NCI-H187 treated with DMSO at 0.1 percent for 48 hours (cell line): ENCODE measurements at regions not wholly inside any gene's neighbourhood (a gene's known extent, or its start where the extent isn't known, plus 50 kb on each side); places are given as distances from the start of the nearest gene placed in this dataset.

Experiments
- DNase-seq: peaks from one replicate; lab custom pipeline; 2025; lab: John Stamatoyannopoulos, UW

GRCh38 chr2:128473175-128474035 is 154.7 kb upstream of the HS6ST1 start:
- DNase-seq, result no peak

DNA sequence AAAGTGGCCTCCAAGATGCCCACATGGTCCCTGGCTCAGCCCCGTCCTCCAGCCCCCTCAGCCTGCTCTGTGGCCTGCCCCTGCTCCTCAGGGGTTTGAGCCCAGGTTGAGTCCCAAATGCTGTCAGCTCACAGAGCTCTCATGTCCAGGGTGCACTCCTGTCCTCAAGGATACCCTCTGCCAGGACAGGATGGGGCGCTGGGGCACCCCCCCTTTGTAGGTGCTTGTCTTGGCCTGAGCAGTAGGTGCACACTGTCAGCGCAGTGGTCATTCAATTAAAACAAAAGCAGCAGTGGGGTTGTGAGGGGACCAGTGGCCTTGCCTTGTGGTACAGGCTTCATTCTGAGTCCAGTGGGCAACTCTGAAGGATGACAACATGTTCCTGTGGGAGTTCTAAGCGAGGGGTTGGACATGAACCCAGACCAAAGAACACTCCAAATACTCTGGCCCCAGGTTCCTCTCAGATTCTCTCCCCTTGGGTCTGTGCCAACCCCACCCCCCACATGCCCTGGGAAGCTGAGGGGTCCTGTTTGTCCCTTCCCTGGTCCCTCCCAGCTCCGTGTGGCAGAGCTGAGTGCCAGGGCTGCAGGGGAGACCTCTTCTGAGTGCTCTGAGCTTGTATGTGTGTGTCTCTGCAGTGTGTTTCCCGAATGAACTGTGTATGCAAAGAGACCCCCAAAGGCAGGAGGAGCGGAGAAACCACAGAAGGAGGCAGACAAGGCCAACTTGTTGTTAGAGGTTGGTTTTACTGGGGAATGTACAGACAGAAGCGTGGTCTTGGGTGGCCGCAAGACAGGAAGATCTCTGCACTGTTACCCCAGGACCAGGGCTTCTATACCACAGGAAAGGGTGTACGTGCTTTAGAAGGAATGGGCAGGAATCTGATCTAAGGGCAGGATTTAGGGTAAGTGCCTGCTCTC is 155.6 kb upstream of the HS6ST1 start:
- DNase-seq, result no peak

DNA sequence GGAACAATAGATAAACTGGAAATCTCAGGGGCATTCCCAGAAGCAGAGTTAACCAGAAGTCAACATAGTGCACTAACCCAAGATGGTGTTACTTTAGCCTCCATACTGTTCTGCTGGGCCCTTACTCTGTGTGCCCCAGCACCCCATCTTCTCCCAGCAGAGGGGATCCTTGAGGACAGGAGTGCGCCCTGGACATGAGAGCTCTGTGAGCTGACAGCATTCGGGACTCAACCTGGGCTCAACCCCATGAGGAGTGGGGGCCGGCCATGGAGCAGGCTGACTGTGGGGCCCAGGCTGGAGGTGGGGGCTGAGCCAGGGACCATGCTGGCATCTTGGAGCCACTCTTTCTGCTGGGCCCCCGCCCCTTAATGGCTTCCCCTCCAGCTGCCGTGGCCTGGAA is 156.3 kb upstream of the HS6ST1 start:
- no peak for DNase-seq

GRCh38 chr2:128475427-128476211 is 157.0 kb upstream of the HS6ST1 start:
- no peak for DNase-seq

DNA sequence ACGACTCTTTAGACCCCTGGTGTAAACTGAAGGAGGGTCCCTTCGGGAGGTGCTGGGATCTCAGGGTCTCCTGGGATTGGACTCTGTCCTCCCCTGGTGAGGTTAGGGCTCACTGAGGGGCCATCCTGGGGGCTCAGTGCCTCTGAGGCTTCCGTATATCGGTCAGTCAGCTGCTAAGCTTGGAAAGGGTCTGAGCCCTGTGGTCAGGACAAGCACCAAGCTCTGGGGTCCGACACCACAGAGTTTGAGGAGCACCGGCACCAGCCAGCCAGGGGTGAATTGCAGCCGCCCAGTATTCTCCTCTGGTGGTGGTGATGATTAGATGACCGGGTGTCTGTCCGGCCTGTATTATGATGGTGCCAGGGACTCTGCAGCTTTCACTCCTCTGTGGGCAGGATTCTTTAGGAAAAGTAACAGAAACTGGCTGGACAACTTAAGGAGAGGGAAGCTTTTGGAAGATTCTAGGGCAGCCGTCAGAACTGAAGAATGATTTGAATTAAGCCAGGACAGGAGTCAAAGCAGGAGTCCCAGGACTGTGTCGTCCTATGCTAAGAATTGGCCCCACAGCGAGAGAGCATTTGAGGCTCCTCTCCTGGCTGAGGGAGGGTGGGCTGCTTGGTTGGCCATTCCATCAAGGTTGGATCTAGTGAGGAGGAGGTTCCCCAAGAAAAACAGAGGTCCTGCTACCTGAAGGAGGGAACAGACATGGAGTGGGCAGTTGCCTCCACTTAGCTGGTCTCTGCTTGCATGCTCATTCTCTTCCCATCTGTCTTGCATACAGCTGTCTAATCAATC is 158.6 kb upstream of the HS6ST1 start:
- DNase-seq, result no peak

DNA sequence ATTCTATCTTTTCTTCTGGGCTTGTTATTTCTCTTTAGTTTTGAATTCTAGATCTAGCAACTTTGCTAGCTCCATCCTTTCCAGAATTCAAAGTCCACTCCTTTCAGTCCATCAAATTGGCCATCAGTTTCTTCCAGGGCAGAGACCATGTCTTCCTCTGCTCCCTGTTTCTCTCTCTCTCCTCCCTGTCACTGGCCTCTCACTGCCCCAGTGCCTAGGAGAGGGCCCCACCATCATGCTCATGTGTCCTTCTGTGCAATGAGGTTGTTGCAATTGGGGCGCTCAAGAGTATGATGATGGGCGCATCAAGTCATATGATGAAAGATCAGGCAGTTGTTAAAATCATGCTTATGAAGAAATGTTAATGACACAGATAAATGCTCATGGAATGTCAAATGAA is 159.2 kb upstream of the HS6ST1 start:
- DNase-seq, result no peak

- DNase-seq, result no peak
These were observed 167.3 kb upstream of the HS6ST1 start for GRCh38 chr2:128485761-128486639.

DNA sequence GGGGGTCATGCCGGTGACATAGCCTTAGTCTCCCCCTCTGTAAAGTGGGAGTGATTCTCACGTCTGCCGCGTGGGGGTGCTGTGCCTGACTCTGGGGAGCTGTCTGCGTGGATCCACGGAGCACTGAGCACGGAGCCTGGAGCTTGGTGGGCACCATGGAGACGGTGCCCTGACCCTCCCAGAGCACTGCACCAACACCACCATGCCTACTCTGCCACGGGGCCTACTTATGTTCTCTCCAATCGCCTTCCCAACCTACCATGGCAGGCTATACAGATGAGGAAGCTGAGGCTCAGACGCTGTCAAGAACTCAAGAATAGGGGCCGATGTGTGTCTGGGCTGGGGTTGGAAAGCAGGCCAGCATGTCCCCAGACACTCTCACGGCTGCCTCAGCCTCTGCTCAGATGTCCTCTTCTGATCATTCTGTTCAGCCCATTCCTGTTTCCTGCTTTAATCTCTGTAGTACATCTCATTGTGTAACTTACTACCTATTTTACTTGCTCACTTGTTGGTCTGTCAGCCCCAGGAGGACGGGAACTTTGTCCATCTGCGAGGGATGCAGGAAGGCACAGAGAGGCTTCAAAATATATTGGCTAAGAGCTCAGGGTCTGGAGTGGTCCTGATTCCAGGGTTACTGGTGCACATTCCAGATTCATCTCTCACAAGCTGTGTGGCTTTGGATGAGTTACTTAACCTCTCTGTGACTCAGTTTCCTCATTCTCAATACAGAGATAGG is 168.1 kb upstream of the HS6ST1 start:
- DNase-seq, result no peak

DNA sequence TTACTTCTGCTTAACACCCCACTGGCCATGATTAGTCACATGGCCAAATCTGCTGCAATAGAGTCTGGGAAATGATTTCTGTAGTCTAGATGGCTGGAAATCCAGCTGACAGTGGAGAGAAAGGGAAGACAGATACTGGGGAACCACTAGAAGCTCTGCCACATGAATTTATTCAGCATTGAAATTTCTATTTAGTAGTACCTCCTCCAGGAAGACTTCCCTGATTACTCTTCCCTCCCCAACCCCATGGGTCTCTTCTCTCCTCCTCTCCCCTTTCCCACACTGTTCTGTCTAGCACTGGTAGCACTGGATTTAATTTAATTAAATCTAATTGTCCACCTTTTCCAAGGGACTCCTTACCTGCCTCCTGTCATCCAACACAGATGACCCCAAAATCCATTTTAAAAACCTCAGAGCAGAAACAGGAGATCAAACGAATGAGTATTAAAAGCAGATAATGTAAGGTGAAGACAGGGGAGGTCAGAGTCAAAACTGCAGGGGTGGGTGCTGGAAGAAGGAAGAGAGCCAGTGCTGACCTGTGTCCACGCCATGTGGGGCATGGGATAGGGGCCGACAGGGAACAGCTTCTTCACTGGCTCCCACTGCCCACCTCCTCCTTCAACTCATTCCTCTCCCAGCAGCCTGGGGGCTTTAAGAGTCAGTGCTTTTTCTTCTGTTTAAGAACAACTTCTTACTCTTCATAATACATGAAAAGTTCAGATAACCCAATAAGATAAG is 169.2 kb upstream of the HS6ST1 start:
- DNase-seq, result no peak

GRCh38 chr2:128488434-128488833 is 169.8 kb upstream of the HS6ST1 start:
- no peak for DNase-seq

- DNase-seq, result no peak
These were observed 171.0 kb upstream of the HS6ST1 start for GRCh38 chr2:128489526-128490273.

DNA sequence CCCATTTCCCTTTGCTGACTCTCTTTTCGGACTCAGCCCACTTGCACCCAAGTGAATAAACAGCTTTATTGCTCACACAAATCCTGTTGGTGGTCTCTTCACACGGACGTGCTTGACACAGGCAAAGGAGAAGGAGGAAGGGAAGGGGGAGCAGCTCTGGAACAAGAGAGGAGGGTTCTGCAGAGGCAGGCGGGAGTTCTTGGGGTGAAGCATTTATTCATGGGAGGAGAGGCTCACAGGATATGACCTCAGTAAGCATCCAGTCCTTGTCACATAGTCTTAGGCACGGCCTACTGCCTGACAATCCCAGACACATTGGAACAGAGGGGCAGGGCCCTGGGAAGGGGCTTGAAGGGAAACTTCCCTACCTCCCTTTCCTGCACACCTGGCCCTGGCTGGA is 171.7 kb upstream of the HS6ST1 start:
- DNase-seq, result no peak

- no peak for DNase-seq
These were observed 172.4 kb upstream of the HS6ST1 start for GRCh38 chr2:128490881-128491691.

DNA sequence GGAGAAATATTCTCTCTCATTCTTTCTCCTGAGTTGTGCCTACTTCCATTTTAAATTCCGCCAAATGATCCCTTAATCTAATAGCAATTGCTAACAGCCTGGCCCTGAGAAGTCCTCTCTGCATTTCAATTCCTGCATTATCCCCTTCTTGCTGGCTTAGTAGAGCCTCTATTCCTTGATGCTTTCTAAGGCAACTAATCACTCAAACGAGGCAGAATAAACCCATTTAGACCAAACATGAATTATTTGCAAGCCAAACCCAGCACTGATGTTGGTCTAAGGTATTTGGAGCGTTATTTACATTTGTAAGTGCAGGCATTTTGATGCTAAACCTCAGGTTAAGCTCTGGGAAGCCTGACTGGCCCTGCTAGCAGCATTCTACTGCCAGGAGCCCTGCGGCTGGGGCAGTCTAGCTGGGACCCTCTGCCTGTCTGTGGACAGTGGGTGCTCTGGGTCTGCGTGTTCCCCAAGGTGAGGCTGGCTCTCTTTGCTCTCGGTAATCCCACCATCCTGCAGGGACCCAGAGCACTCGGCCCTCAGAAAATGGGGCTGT is 173.1 kb upstream of the HS6ST1 start:
- no peak for DNase-seq

- DNase-seq, result no peak
These were observed 174.5 kb upstream of the HS6ST1 start for GRCh38 chr2:128492966-128493811.

DNA sequence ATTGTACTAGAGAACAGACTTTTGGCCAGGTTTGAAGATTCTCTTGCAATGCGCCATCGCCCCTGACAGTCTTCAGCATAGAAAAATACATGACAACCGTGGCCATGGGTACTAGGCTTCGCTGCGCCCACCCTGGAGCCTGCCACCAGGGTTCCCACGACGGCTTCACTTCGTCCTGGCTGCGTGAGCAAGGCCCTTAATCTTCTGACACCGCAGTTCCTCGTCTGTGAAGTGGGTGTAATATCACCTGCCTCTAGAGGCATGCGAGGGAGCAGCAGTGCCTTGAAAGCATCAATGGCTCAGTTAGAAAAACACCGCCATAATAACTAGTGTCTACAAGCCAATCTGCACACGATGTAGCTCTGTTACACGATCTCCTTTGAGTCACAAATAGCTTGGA is 175.2 kb upstream of the HS6ST1 start:
- DNase-seq, result no peak
